Calu3 (cell line): ENCODE measurements at regions not wholly inside any gene's neighbourhood (a gene's known extent, or its start where the extent isn't known, plus 50 kb on each side); places are given as distances from the start of the nearest gene placed in this dataset.
A peak's percentile ranks its signal among the peaks of the same experiment; 100 is the strongest.
"Not testable (repeated sequence)": the region's sequence is repeated elsewhere in the genome, so short reads cannot be mapped to it uniquely, and the experiment has no call there.

ENCODE experiments used
- BruUV-seq: library from RNA; stranded (reverse); fragments of 400-500 nt; replicated peaks from 2 replicates; lab custom pipeline; 2021; lab: Mats Ljungman, UMichigan
- CTCF ChIA-PET: fragments of 300-600 bp; sonication (Branson Sonifier 250); formaldehyde crosslinking; loops from one replicate; lab custom pipeline; 2022; ENCODE audit warnings: antibody characterized with exemption; lab: Charles Lee
- DNase-seq: peaks from one replicate; pipeline ENCODE4 v3.0.0; 2022
- H3K27ac Mint-ChIP-seq: one replicate; pipeline ENCODE4 v1.8.0; 2022; ENCODE audit warnings: mixed read lengths; ENCODE audit not compliant: unreplicated experiment
- H3K27me3 Mint-ChIP-seq: one replicate; pipeline ENCODE4 v1.8.0; 2022; ENCODE audit warnings: mixed read lengths; ENCODE audit not compliant: unreplicated experiment
- H3K36me3 Mint-ChIP-seq: one replicate; pipeline ENCODE4 v1.8.0; 2022; ENCODE audit warnings: mild to moderate bottlenecking, moderate library complexity, mixed read lengths; ENCODE audit not compliant: insufficient read depth, unreplicated experiment
- H3K4me1 Mint-ChIP-seq: one replicate; pipeline ENCODE4 v1.8.0; 2022; ENCODE audit warnings: mild to moderate bottlenecking, low read depth, mixed read lengths; ENCODE audit not compliant: unreplicated experiment
- H3K4me3 Mint-ChIP-seq: one replicate; pipeline ENCODE4 v1.8.0; 2022; ENCODE audit warnings: mild to moderate bottlenecking, low read depth, moderate library complexity, mixed read lengths; ENCODE audit not compliant: unreplicated experiment
- H3K9me3 Mint-ChIP-seq: one replicate; pipeline ENCODE4 v1.8.0; 2022; ENCODE audit warnings: low read depth, mixed read lengths; ENCODE audit not compliant: unreplicated experiment
- intact Hi-C: fragments of 100-400 bp; cut with micrococcal nuclease; formaldehyde crosslinking; loops from one replicate; pipeline ENCODE4 v1.10.0; 2022; ENCODE audit not compliant: unreplicated experiment
- TF ChIP-seq, protein P1 (sequence below): fragments of 200-600 bp; IDR thresholded peaks from one replicate; pipeline ENCODE4 v1.8.0; 2022; ENCODE audit warnings: antibody characterized with exemption; ENCODE audit not compliant: unreplicated experiment

DNA sequence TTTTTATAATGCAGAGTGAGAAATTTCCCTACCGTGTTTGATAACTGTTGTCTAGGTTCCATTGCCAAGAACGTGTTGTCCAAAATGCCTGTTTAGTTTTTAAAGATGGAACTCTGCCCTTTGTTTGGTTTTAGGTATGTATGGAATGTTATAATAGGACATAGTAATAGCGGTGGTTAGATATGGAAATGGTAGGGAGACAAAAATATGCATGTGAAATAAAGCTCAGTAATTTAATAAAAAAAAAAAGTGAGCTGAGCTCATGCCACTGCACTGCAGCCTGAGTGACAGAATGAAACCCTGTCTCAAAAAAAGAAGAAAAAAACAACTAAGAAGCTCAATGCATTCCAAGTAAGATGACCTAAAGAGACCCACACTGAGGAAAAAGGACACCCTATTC, 72.9 kb downstream of the ZNF783 start:
- no peak overlapping the region for H3K4me3 Mint-ChIP-seq
- DNase-seq: no peak
- BruUV-seq: no TSS peak
- no peaks in the 10 kb centered on the region for H3K9me3 Mint-ChIP-seq
- TF ChIP-seq, protein P1, sequence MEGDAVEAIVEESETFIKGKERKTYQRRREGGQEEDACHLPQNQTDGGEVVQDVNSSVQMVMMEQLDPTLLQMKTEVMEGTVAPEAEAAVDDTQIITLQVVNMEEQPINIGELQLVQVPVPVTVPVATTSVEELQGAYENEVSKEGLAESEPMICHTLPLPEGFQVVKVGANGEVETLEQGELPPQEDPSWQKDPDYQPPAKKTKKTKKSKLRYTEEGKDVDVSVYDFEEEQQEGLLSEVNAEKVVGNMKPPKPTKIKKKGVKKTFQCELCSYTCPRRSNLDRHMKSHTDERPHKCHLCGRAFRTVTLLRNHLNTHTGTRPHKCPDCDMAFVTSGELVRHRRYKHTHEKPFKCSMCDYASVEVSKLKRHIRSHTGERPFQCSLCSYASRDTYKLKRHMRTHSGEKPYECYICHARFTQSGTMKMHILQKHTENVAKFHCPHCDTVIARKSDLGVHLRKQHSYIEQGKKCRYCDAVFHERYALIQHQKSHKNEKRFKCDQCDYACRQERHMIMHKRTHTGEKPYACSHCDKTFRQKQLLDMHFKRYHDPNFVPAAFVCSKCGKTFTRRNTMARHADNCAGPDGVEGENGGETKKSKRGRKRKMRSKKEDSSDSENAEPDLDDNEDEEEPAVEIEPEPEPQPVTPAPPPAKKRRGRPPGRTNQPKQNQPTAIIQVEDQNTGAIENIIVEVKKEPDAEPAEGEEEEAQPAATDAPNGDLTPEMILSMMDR: no peak
- H3K27me3 Mint-ChIP-seq: peaks cover 79% of the 10 kb centered on the region
- no peak overlapping the region for H3K27ac Mint-ChIP-seq
- no peaks in the 10 kb centered on the region for H3K4me1 Mint-ChIP-seq
- H3K36me3 Mint-ChIP-seq: peaks cover 5% of the 10 kb centered on the region
- intact Hi-C loops: no loop called here
- CTCF ChIA-PET: no interaction called here

DNA sequence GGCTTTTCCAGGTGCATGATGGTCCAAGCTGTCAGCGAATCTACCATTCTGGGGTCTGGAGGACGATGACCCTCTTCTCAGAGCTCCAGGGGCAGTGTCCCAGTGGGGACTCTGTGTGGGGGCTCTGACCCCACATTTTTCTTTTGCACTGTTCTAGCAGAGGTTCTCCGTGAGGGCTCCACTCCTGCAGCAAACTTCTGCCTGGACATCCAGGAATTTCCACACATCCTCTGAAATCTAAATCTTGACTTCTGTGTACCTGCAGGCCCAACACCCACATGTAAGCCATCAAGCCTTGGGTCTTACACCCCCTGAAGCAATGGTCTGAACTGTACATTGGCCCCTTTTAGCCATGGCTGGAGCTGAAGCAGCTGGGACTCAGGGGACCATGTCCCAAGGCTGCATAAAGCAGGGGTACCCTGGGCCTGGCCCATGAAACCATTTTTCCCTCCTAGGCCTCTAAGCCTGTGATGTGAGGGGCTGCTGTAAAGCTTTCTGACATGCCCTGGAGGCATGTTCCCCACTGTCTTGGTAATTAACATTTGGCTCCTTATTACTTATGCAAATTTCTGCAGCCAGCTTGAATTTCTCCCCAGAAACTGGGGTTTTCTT, 86.9 kb downstream of the ZNF783 start:
- no TSS peak for BruUV-seq
- Mint-ChIP-seq H3K36me3 (no peaks in the 10 kb centered on the region), H3K27me3 (peaks cover 16% of the 10 kb centered on the region), H3K9me3 (peaks cover 8% of the 10 kb centered on the region), H3K4me3 (no peak overlapping the region), H3K4me1 (no peaks in the 10 kb centered on the region), H3K27ac (no peak overlapping the region)
- DNase-seq: no peak
- TF ChIP-seq, protein P1: no peak
- intact Hi-C loops: no loop called here
- CTCF ChIA-PET: no interaction called here

DNA sequence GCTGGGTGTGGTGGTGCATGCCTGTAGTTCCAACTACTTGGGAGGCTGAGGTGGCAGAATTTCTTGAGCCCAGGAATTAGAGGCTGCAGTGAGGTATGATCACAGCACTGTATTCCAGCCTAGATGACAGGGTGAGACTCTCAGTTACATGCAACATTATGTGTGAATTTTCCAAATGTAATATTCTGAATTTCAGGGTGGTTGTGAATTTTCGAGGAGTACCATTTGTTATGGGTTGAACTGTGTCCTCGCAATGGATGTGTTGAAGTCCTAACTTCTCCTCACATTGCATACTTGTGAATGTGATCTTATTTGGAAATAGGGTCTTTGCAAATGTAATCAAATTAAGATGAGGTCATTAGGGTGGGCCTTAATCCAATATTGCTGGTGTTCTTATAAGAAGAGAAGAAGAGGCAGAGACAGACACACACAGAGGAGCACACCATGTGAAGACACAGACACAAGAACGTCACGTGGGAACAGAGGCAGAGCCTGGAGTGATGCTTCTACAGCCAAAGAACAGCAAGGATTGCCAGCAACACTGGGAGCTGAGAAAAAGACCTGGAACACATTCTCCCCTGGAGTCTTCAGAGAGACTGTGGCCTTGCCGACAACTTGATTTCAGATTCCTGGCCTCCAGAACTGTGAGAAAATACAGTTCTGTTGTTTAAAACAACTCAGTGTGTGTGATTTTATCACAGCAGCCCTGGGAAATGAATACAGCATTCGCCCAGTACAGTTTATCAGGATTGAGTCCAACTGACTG, 91.9 kb downstream of the ZNF783 start:
- intact Hi-C loops: no loop called here
- Mint-ChIP-seq H3K9me3 (peaks cover 6% of the 10 kb centered on the region), H3K4me3 (no peak overlapping the region), H3K27me3 (peaks cover 17% of the 10 kb centered on the region), H3K4me1 (no peaks in the 10 kb centered on the region), H3K27ac (no peak overlapping the region), H3K36me3 (peaks cover 6% of the 10 kb centered on the region)
- no TSS peak for BruUV-seq
- TF ChIP-seq, protein P1: no peak
- DNase-seq: no peak
- CTCF ChIA-PET: no interaction called here

DNA sequence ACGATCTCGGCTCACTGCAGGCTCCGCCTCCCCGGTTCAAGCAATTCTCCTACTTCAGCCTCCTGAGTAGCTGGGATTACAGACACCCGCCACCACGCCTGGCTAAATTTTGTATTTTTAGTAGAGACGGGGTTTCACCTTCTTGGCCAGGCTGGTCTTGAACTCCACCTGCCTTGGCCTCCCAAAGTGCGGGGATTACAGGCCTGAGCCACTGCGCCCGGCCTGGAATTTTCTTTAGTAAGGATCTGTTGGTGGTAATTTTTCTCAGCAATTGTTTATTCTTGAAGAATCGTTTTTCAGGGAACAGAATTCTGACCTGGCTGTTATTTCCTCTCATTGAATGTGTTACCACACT, 93.0 kb downstream of the ZNF783 start:
- H3K36me3 Mint-ChIP-seq, H3K9me3 Mint-ChIP-seq, H3K27ac Mint-ChIP-seq, intact Hi-C loops, H3K4me3 Mint-ChIP-seq, H3K4me1 Mint-ChIP-seq: not testable (repeated sequence)
- CTCF ChIA-PET: interaction anchor here (1.4 kb wide), 1 partner anchor 22 kb away, joined by 3 read pairs; no protein-coding TSS in a partner anchor
- H3K27me3 Mint-ChIP-seq: peaks cover 28% of the 10 kb centered on the region
- DNase-seq: peak; percentile 18
- TSS peak; percentile 100 for BruUV-seq
